Neural cell (in vitro differentiated cells): ENCODE measurements at regions not wholly inside any gene's neighbourhood (a gene's known extent, or its start where the extent isn't known, plus 50 kb on each side); places are given as distances from the start of the nearest gene placed in this dataset.

Experiments
- H2AFZ ChIP-seq: fragments of 200-600, 300-800 bp; sonication (generic), shearing (Covaris generic); 2 replicates; pipeline ENCODE4 v1.6.0; 2014; ENCODE audit warnings: low read depth, mild to moderate bottlenecking, antibody characterized with exemption, low read length, moderate library complexity
- H3F3A ChIP-seq: fragments of 200-600 bp; shearing (Covaris generic); 2 replicates; pipeline ENCODE4 v1.6.1; 2016; ENCODE audit warnings: mild to moderate bottlenecking, moderate library complexity, mixed read lengths, antibody characterized with exemption, low read length; ENCODE audit not compliant: insufficient read depth, poor library complexity, severe bottlenecking
- H3K27ac ChIP-seq: fragments of 200-600, 300-800 bp; sonication (generic), shearing (Covaris generic); 2 replicates; pipeline ENCODE4 v1.5.1; 2014; ENCODE audit warnings: mild to moderate bottlenecking, low read length, moderate library complexity
- H3K27me3 ChIP-seq: fragments of 300-800, 200-600 bp; sonication (generic), shearing (Covaris generic); 2 replicates; pipeline ENCODE4 v1.6.0; 2014; ENCODE audit warnings: mild to moderate bottlenecking, low read depth, low read length, moderate library complexity; ENCODE audit not compliant: insufficient read depth
- H3K36me3 ChIP-seq: fragments of 300-800, 200-600 bp; sonication (generic), shearing (Covaris generic); 2 replicates; pipeline ENCODE4 v1.5.1; 2014; ENCODE audit warnings: mild to moderate bottlenecking, antibody characterized with exemption, low read length, moderate library complexity; ENCODE audit not compliant: insufficient read depth
- H3K4me2 ChIP-seq: fragments of 300-800, 200-600 bp; sonication (generic), shearing (Covaris generic); 2 replicates; pipeline ENCODE4 v1.6.0; 2014; ENCODE audit warnings: mild to moderate bottlenecking, low read length
- H3K4me3 ChIP-seq: fragments of 300-800, 200-600 bp; sonication (generic), shearing (Covaris generic); 2 replicates; pipeline ENCODE4 v1.5.1; 2014; ENCODE audit warnings: mild to moderate bottlenecking, low read length, moderate library complexity
- H3K79me2 ChIP-seq: fragments of 200-600 bp; shearing (Covaris generic); replicated peaks from 2 replicates; pipeline ENCODE4 v1.6.0; 2014; ENCODE audit warnings: mild to moderate bottlenecking, low read length, moderate library complexity; ENCODE audit not compliant: insufficient read depth
- H3K9ac ChIP-seq: fragments of 300-800, 200-600 bp; sonication (generic), shearing (Covaris generic); 2 replicates; pipeline ENCODE4 v1.6.1; 2016; ENCODE audit warnings: mild to moderate bottlenecking, low read length, mixed read lengths
- H3K9me2 ChIP-seq: fragments of 200-600 bp; shearing (Covaris generic); 2 replicates; pipeline ENCODE4 v1.6.1; 2016; ENCODE audit warnings: mild to moderate bottlenecking, low read length, mixed read lengths; ENCODE audit not compliant: insufficient read depth
- H3K9me3 ChIP-seq: fragments of 200-600, 300-800 bp; sonication (generic), shearing (Covaris generic); 2 replicates; pipeline ENCODE4 v1.6.1; 2016; ENCODE audit warnings: mild to moderate bottlenecking, mixed run types, low read length, moderate library complexity, mixed read lengths
- H4K20me1 ChIP-seq: fragments of 200-600 bp; shearing (Covaris generic); 2 replicates; pipeline ENCODE4 v1.6.1; 2016; ENCODE audit warnings: mild to moderate bottlenecking, mixed run types; ENCODE audit not compliant: insufficient read depth
- EP300 ChIP-seq: fragments of 450-650 bp; conservative IDR thresholded peaks from 2 replicates; pipeline ENCODE4 v1.6.1; 2014; ENCODE audit warnings: antibody characterized with exemption, mild to moderate bottlenecking, moderate library complexity; ENCODE audit not compliant: poor library complexity, severe bottlenecking
- EZH2 ChIP-seq: fragments of 200-600, 300-800 bp; shearing (Covaris generic), sonication (generic); IDR thresholded peaks from 2 replicates; pipeline ENCODE4 v1.6.1; 2014; ENCODE audit warnings: antibody characterized with exemption, low read length, borderline replicate concordance, mild to moderate bottlenecking; ENCODE audit not compliant: insufficient read depth, poor library complexity, severe bottlenecking
- MXI1 ChIP-seq: fragments of 450-650 bp; conservative IDR thresholded peaks from 2 replicates; pipeline ENCODE4 v1.6.1; 2014; ENCODE audit warnings: antibody characterized with exemption, mild to moderate bottlenecking; ENCODE audit not compliant: poor library complexity, severe bottlenecking
- POLR2AphosphoS5 ChIP-seq: IDR thresholded peaks from 2 replicates; pipeline ENCODE4 v1.6.1; 2012
- RAD21 ChIP-seq: fragments of 450-650 bp; conservative IDR thresholded peaks from 2 replicates; pipeline ENCODE4 v1.6.1; 2014; ENCODE audit warnings: antibody characterized with exemption, mild to moderate bottlenecking, moderate library complexity
- SMC3 ChIP-seq: fragments of 450-650 bp; conservative IDR thresholded peaks from 2 replicates; pipeline ENCODE4 v1.6.1; 2014; ENCODE audit warnings: antibody characterized with exemption, mild to moderate bottlenecking, moderate library complexity; ENCODE audit not compliant: poor library complexity
- TAF1 ChIP-seq: IDR thresholded peaks from 2 replicates; pipeline ENCODE4 v1.6.1; 2012; ENCODE audit warnings: low read depth
- TF ChIP-seq, protein P1 (sequence below): IDR thresholded peaks from 2 replicates; pipeline ENCODE4 v1.6.1; 2012; ENCODE audit warnings: borderline replicate concordance
- TF ChIP-seq, protein P2 (sequence below): fragments of 450-650 bp; IDR thresholded peaks from 2 replicates; pipeline ENCODE4 v1.5.1; 2014; ENCODE audit warnings: antibody characterized with exemption, mild to moderate bottlenecking, moderate library complexity; ENCODE audit not compliant: poor library complexity, severe bottlenecking

DNA sequence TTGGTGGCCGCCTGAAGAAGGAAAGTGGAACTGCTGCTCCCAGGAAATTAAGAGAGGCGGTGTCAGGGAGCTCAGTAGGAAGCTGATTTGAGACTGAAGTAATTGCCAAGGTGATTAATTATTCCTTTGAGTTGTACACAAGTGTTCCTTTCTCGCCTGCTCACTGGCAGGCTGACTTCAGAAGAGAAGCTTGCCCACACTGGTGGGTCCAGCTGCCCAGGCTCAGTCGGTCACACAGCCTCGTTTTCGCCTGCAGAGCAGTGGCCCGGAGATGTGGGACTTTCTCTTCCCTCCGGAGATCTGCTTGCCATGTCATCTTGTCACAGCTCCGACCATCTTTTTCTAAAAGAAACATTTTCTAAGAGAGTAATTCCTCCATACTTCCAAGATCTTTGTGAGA is 478.0 kb downstream of the MCTP2 start:
- Histone ChIP-seq H4K20me1 (no peaks in the 10 kb centered on the region), H3K27me3 (no peaks in the 10 kb centered on the region), H2AFZ (no peak overlapping the region), H3K4me2 (no peak overlapping the region), H3K9me2 (no peaks in the 10 kb centered on the region), H3K9ac (no peak overlapping the region), H3K36me3 (no peaks in the 10 kb centered on the region), H3K4me3 (no peak overlapping the region), H3K9me3 (no peaks in the 10 kb centered on the region), H3F3A (no peaks in the 10 kb centered on the region), H3K79me2 (no peaks in the 10 kb centered on the region), H3K27ac (no peak overlapping the region)
- TF ChIP-seq, protein P1, sequence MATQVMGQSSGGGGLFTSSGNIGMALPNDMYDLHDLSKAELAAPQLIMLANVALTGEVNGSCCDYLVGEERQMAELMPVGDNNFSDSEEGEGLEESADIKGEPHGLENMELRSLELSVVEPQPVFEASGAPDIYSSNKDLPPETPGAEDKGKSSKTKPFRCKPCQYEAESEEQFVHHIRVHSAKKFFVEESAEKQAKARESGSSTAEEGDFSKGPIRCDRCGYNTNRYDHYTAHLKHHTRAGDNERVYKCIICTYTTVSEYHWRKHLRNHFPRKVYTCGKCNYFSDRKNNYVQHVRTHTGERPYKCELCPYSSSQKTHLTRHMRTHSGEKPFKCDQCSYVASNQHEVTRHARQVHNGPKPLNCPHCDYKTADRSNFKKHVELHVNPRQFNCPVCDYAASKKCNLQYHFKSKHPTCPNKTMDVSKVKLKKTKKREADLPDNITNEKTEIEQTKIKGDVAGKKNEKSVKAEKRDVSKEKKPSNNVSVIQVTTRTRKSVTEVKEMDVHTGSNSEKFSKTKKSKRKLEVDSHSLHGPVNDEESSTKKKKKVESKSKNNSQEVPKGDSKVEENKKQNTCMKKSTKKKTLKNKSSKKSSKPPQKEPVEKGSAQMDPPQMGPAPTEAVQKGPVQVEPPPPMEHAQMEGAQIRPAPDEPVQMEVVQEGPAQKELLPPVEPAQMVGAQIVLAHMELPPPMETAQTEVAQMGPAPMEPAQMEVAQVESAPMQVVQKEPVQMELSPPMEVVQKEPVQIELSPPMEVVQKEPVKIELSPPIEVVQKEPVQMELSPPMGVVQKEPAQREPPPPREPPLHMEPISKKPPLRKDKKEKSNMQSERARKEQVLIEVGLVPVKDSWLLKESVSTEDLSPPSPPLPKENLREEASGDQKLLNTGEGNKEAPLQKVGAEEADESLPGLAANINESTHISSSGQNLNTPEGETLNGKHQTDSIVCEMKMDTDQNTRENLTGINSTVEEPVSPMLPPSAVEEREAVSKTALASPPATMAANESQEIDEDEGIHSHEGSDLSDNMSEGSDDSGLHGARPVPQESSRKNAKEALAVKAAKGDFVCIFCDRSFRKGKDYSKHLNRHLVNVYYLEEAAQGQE, result no peak
- TF ChIP-seq EZH2, result no peak
- no peak for TF ChIP-seq POLR2AphosphoS5
- no peak for TF ChIP-seq MXI1
- TF ChIP-seq, protein P2, sequence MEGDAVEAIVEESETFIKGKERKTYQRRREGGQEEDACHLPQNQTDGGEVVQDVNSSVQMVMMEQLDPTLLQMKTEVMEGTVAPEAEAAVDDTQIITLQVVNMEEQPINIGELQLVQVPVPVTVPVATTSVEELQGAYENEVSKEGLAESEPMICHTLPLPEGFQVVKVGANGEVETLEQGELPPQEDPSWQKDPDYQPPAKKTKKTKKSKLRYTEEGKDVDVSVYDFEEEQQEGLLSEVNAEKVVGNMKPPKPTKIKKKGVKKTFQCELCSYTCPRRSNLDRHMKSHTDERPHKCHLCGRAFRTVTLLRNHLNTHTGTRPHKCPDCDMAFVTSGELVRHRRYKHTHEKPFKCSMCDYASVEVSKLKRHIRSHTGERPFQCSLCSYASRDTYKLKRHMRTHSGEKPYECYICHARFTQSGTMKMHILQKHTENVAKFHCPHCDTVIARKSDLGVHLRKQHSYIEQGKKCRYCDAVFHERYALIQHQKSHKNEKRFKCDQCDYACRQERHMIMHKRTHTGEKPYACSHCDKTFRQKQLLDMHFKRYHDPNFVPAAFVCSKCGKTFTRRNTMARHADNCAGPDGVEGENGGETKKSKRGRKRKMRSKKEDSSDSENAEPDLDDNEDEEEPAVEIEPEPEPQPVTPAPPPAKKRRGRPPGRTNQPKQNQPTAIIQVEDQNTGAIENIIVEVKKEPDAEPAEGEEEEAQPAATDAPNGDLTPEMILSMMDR, result no peak
- no peak for TF ChIP-seq TAF1
- TF ChIP-seq EP300, result no peak
- no peak for TF ChIP-seq SMC3
- no peak for TF ChIP-seq RAD21

DNA sequence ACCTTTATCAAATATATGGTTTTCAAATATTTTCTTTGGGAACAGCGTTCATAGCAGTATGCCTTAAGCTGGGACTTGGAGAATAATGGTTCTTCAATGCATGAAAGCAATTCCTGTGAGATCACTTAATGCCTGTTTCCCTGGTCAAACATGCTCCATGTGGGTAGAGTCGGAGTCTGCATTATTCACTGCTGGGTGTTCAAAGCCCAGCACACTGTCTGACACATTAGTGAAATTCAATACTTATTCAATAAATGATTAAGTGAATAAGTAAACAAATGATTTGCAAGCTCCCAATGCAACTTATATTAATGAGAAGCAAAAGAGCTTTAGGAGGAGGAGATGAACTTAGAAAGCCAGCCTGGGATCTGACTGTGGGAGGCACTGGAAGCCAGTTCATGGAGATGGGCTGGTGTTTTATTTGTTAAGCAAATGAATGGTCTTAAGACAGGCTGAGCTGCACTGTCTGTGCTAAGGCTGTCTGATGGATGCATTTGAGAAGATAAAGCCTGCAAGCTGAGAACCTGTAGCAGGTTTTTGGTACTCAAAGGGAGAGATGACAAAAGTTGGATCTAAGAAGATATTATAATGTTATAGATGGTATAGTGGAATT is 490.8 kb downstream of the MCTP2 start:
- no peaks in the 10 kb centered on the region for H3K9me3 ChIP-seq
- no peaks in the 10 kb centered on the region for H3K79me2 ChIP-seq
- no peaks in the 10 kb centered on the region for H3K9me2 ChIP-seq
- H3K9ac ChIP-seq, result no peak overlapping the region
- TF ChIP-seq TAF1, result no peak
- TF ChIP-seq, protein P1, result no peak
- no peak for TF ChIP-seq MXI1
- TF ChIP-seq, protein P2, result no peak
- no peak for TF ChIP-seq SMC3
- TF ChIP-seq POLR2AphosphoS5, result no peak
- TF ChIP-seq EZH2, result no peak
- no peak for TF ChIP-seq RAD21
- no peak for TF ChIP-seq EP300
- H3K27ac ChIP-seq, result no peak overlapping the region
- H3K4me2 ChIP-seq, result no peak overlapping the region
- H3K36me3 ChIP-seq, result no peaks in the 10 kb centered on the region
- no peaks in the 10 kb centered on the region for H3K27me3 ChIP-seq
- H4K20me1 ChIP-seq, result no peaks in the 10 kb centered on the region
- H3F3A ChIP-seq, result no peaks in the 10 kb centered on the region
- no peak overlapping the region for H3K4me3 ChIP-seq
- H2AFZ ChIP-seq, result no peak overlapping the region
